Erythroblast (primary cell): ENCODE measurements at regions not wholly inside any gene's neighbourhood (a gene's known extent, or its start where the extent isn't known, plus 50 kb on each side); places are given as distances from the start of the nearest gene placed in this dataset.

Source experiments
- GATA1 ChIP-seq: IDR thresholded peaks from 2 replicates; pipeline ENCODE4 v1.6.1; 2011; ENCODE audit warnings: low read depth, mild to moderate bottlenecking, control low read depth, low read length, moderate library complexity
- POLR2A ChIP-seq: IDR thresholded peaks from 2 replicates; pipeline ENCODE4 v1.6.1; 2011; ENCODE audit warnings: mild to moderate bottlenecking, low read length

GRCh38 chr18:22337306-22337705 is 80.4 kb downstream of the CTAGE1 start:
- TF ChIP-seq POLR2A: no peak
- no peak for TF ChIP-seq GATA1
